ENCODE measurements at regions not wholly inside any gene's neighbourhood (a gene's known extent, or its start where the extent isn't known, plus 50 kb on each side); places are given as distances from the start of the nearest gene placed in this dataset.

GRCh38 chr3:31427623-31428022 is 105.1 kb upstream of the STT3B start:
- WGBS, 2 donors = 92 to 100% methylated on average over 1 of the region's 1 CpG
- no peak for DNase-seq

GRCh38 chr3:31431321-31431720 is 101.4 kb upstream of the STT3B start:
- H3K9me3 ChIP-seq = no peaks in the 10 kb centered on the region
- no peaks in the 10 kb centered on the region for H3K36me3 ChIP-seq (ENCODE audit: low read depth, missing control alignments)
- no peak overlapping the region for H3K4me3 ChIP-seq
- TF ChIP-seq CTCF (IDR thresholded peaks at IDR 0.05) (no peak), POLR2A (IDR thresholded peaks at IDR 0.05) (no peak)
- H3K27ac ChIP-seq = no peak overlapping the region
- H3K27me3 ChIP-seq = no peaks in the 10 kb centered on the region
- intact Hi-C loops (cut with DNase I; ENCODE audit: low total_unique reads) = no loop called here
- no peak for DNase-seq
- 68 to 75% methylated on average over 3 of the region's 3 CpGs for WGBS, 2 donors
- H3K4me1 ChIP-seq = no peaks in the 10 kb centered on the region

More at GRCh38 chr3:31427623-31428022, 105.1 kb upstream of the STT3B start:
- Histone ChIP-seq H3K4me3 (no peak overlapping the region), H3K9me3 (no peaks in the 10 kb centered on the region), H3K27me3 (no peaks in the 10 kb centered on the region), H3K4me1 (no peaks in the 10 kb centered on the region), H3K27ac (no peak overlapping the region), H3K36me3 (ENCODE audit: low read depth, missing control alignments) (no peaks in the 10 kb centered on the region)
- intact Hi-C loops (cut with DNase I; ENCODE audit: low total_unique reads) = no loop called here
- no peak for TF ChIP-seq CTCF (IDR thresholded peaks at IDR 0.05)
- TF ChIP-seq POLR2A (IDR thresholded peaks at IDR 0.05) = no peak

- H3K4me3 ChIP-seq = no peak overlapping the region
- no peak overlapping the region for H3K27ac ChIP-seq
- intact Hi-C loops (cut with DNase I; ENCODE audit: low total_unique reads) = no loop called here
- 69 to 71% methylated on average over 7 of the region's 7 CpGs for WGBS, 2 donors
- no peaks in the 10 kb centered on the region for H3K4me1 ChIP-seq
- no peaks in the 10 kb centered on the region for H3K27me3 ChIP-seq
- H3K9me3 ChIP-seq = no peaks in the 10 kb centered on the region
- TF ChIP-seq CTCF (IDR thresholded peaks at IDR 0.05) = no peak
- TF ChIP-seq POLR2A (IDR thresholded peaks at IDR 0.05) = no peak
- DNase-seq = no peak
- no peaks in the 10 kb centered on the region for H3K36me3 ChIP-seq (ENCODE audit: low read depth, missing control alignments)
Observed at GRCh38 chr3:31432897-31433678, 99.6 kb upstream of the STT3B start.

GRCh38 chr3:31433679-31433992 is 99.1 kb upstream of the STT3B start:
- Histone ChIP-seq H3K27ac (no peak overlapping the region), H3K4me1 (no peaks in the 10 kb centered on the region), H3K27me3 (no peaks in the 10 kb centered on the region), H3K9me3 (no peaks in the 10 kb centered on the region), H3K4me3 (no peak overlapping the region), H3K36me3 (ENCODE audit: low read depth, missing control alignments) (no peaks in the 10 kb centered on the region)
- intact Hi-C loops (cut with DNase I; ENCODE audit: low total_unique reads) = no loop called here
- no peak for TF ChIP-seq POLR2A (IDR thresholded peaks at IDR 0.05)
- no peak for TF ChIP-seq CTCF (IDR thresholded peaks at IDR 0.05)
- no peak for DNase-seq

- intact Hi-C loops (cut with DNase I; ENCODE audit: low total_unique reads) = no loop called here
- Histone ChIP-seq H3K9me3 (no peaks in the 10 kb centered on the region), H3K4me3 (no peak overlapping the region), H3K36me3 (ENCODE audit: low read depth, missing control alignments) (no peaks in the 10 kb centered on the region), H3K27me3 (no peaks in the 10 kb centered on the region), H3K27ac (no peak overlapping the region), H3K4me1 (no peaks in the 10 kb centered on the region)
- DNase-seq = no peak
- 89 to 94% methylated on average over 1 of the region's 1 CpG for WGBS, 2 donors
- TF ChIP-seq CTCF (IDR thresholded peaks at IDR 0.05) (no peak), POLR2A (IDR thresholded peaks at IDR 0.05) (no peak)
Observed at GRCh38 chr3:31434819-31435218, 97.9 kb upstream of the STT3B start.
